Suprapubic skin (tissue), 4 donors: ENCODE measurements at regions not wholly inside any gene's neighbourhood (a gene's known extent, or its start where the extent isn't known, plus 50 kb on each side); places are given as distances from the start of the nearest gene placed in this dataset.

Experiments used
- DNase-seq, 2 donors: peaks; one replicate each; pipeline ENCODE4 v3.0.0-alpha.2; 2019; ENCODE audit warnings: low spot score in 2 of 2
- H3K27ac ChIP-seq: fragments of 200-600 bp; sonication (generic); one replicate; pipeline ENCODE4 v1.5.1; 2019
- H3K27me3 ChIP-seq: fragments of 200-600 bp; sonication (generic); one replicate; pipeline ENCODE4 v1.5.1; 2019
- H3K36me3 ChIP-seq: fragments of 200-600 bp; sonication (generic); one replicate; pipeline ENCODE4 v1.5.1; 2019
- H3K4me1 ChIP-seq: fragments of 200-600 bp; sonication (generic); one replicate; pipeline ENCODE4 v1.5.1; 2019
- H3K4me3 ChIP-seq: fragments of 200-600 bp; sonication (generic); one replicate; pipeline ENCODE4 v1.5.1; 2019; ENCODE audit warnings: mild to moderate bottlenecking
- H3K9me3 ChIP-seq: fragments of 200-600 bp; sonication (generic); one replicate; pipeline ENCODE4 v1.5.1; 2019
- CTCF ChIP-seq, 2 donors: fragments of 200-600 bp in 1 of 2; fragments of 450-650 bp in 1 of 2; sonication (generic) in 1 of 2; IDR thresholded peaks; one replicate each; pipeline ENCODE4 v1.5.1; 2016 to 2019; ENCODE audit warnings: antibody characterized with exemption in 2 of 2, mild to moderate bottlenecking in 1 of 2, moderate library complexity in 1 of 2
- EP300 ChIP-seq: sonication (generic); formaldehyde crosslinking; IDR thresholded peaks from one replicate; pipeline ENCODE4 v1.6.1; 2017; ENCODE audit warnings: antibody characterized with exemption
- POLR2A ChIP-seq, 2 donors: fragments of 450-650 bp; IDR thresholded peaks; one replicate each; pipeline ENCODE4 v1.6.1; 2017; ENCODE audit warnings: antibody characterized with exemption in 2 of 2, mild to moderate bottlenecking in 2 of 2, moderate library complexity in 2 of 2
- POLR2AphosphoS5 ChIP-seq, 3 donors: sonication (generic); formaldehyde crosslinking; IDR thresholded peaks; one replicate each; pipeline ENCODE4 v1.6.1; 2017; ENCODE audit warnings: antibody characterized with exemption in 3 of 3
- WGBS: methylation state at CpG from one replicate; pipeline ENCODE4 v1.1.5; 2018; 5-methylcytosine and 5-hydroxymethylcytosine counted together

DNA sequence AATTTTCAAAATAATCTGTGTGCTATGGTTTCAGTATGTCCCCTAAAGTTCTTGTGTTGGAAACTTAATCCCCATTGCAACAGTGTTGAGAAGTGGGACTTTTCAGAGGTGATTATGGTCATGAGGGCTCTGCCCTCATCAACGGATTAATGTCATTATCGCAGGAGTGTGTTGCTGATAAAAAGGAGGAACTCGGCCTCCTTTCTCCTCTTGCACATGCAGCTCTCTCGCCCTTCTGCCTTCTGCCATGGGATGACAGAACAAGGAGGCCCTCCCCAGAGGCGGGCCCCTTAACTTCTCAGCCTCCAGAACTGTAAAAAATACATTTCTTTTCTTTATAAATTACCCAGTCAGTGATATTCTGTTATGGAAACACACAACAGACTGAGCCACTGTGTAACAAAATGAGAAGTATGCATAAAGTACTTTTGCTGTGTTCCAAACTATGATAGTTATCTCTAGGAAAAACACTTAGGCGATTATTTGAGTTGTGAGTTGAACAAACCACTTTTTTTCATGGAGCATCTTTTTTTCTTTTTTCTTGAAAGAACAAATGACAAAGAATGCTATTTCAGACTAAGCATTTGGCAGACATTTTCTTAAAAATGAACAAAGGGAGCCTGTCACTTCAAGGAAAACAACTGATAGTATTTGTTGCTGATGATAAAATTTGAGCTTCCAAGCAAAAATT, 134.8 kb upstream of the FUT8 start:
- no peak for DNase-seq
- Histone ChIP-seq H3K4me3 (no peak overlapping the region), H3K36me3 (no peaks in the 10 kb centered on the region), H3K9me3 (no peaks in the 10 kb centered on the region), H3K4me1 (peaks cover 10% of the 10 kb centered on the region), H3K27me3 (no peaks in the 10 kb centered on the region), H3K27ac (no peak overlapping the region)
- 85% methylated on average over 6 of the region's 6 CpGs for WGBS
- TF ChIP-seq CTCF (IDR thresholded peaks at IDR 0.05), result no peak
- no peak for TF ChIP-seq EP300
- no peak for TF ChIP-seq POLR2A (IDR thresholded peaks at IDR 0.05)
- TF ChIP-seq POLR2AphosphoS5 (IDR thresholded peaks at IDR 0.05), result no peak

GRCh38 chr14:65278589-65278988, 133.9 kb upstream of the FUT8 start:
- no peaks in the 10 kb centered on the region for H3K36me3 ChIP-seq
- H3K4me1 ChIP-seq, result peaks cover 15% of the 10 kb centered on the region
- TF ChIP-seq POLR2A (IDR thresholded peaks at IDR 0.05), result no peak
- TF ChIP-seq POLR2AphosphoS5 (IDR thresholded peaks at IDR 0.05), result no peak
- TF ChIP-seq EP300, result no peak
- no peak for TF ChIP-seq CTCF (IDR thresholded peaks at IDR 0.05)
- 94% methylated on average over 4 of the region's 4 CpGs for whole genome bisulfite sequencing
- no peak overlapping the region for H3K4me3 ChIP-seq
- H3K27me3 ChIP-seq, result no peaks in the 10 kb centered on the region
- no peaks in the 10 kb centered on the region for H3K9me3 ChIP-seq
- DNase-seq, result no peak
- H3K27ac ChIP-seq, result no peak overlapping the region

DNA sequence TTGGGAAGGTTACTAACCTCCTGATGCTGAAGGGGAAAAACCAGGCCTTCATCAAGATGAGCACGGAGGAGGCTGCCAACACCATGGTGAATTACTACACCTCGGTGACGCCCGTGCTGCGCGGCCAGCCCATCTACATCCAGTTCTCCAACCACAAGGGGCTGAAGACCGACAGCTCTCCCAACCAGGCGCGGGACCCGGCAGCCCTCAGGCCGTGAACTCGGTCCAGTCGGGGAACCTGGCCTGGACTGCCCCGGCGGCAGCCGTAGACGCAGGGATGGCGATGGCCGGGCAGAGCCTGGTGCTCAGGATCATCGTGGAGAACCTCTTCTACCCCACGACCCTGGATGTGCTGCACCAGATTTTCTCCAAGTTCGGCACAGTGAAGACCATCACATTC, 133.0 kb upstream of the FUT8 start:
- Histone ChIP-seq H3K27me3 (no peaks in the 10 kb centered on the region), H3K36me3 (no peaks in the 10 kb centered on the region), H3K4me1 (peaks cover 15% of the 10 kb centered on the region), H3K9me3 (no peaks in the 10 kb centered on the region), H3K27ac (no peak overlapping the region), H3K4me3 (no peak overlapping the region)
- no peak for TF ChIP-seq EP300
- TF ChIP-seq POLR2AphosphoS5 (IDR thresholded peaks at IDR 0.05), result no peak
- TF ChIP-seq POLR2A (IDR thresholded peaks at IDR 0.05), result no peak
- no peak for TF ChIP-seq CTCF (IDR thresholded peaks at IDR 0.05)
- DNase-seq, result no peak
- 98% methylated on average over 15 of the region's 22 CpGs for WGBS

DNA sequence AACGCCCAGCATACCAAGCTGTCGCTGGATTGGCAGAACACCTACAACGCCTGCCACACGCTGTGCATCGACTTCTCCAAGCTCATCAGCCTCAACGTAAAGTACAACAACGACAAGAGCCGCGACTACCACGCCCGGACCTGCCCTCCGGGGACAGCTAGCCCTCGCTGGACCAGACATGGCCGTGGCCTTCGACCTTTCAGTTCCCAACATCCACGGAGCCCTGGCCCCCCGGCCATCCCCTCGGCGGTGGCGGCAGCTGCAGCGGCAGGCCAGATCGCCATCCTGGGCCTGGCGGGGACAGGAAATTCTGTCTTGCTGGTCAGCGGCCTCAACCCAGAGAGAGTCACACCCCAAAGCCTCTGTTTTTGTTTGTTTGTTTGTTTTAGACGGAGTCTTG, 132.6 kb upstream of the FUT8 start:
- H3K27ac ChIP-seq, result no peak overlapping the region
- H3K27me3 ChIP-seq, result no peaks in the 10 kb centered on the region
- TF ChIP-seq CTCF (IDR thresholded peaks at IDR 0.05), result no peak
- no peak for TF ChIP-seq POLR2AphosphoS5 (IDR thresholded peaks at IDR 0.05)
- no peak for TF ChIP-seq POLR2A (IDR thresholded peaks at IDR 0.05)
- TF ChIP-seq EP300, result no peak
- no peaks in the 10 kb centered on the region for H3K9me3 ChIP-seq
- peaks cover 15% of the 10 kb centered on the region for H3K4me1 ChIP-seq
- H3K36me3 ChIP-seq, result no peaks in the 10 kb centered on the region
- H3K4me3 ChIP-seq, result no peak overlapping the region
- DNase-seq, result no peak
- 95% methylated on average over 11 of the region's 25 CpGs for WGBS

DNA sequence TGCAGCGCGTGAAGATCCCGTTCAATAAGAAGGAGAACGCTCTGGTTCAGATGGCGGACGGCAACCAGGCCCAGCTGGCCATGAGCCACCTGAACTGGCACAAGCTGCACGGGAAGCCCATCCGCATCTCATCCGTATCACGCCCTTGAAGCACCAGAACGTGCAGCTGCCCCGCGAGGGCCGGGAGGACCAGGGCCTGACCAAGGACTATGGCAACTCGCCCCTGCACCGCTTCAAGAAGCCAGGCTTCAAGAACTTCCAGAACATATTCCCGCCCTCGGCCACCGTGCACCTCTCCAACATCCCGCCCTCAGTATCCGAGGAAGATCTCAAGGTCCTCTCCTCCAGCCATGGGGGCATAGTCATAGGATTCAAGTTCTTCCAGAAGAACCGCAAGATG, 131.9 kb upstream of the FUT8 start:
- Histone ChIP-seq H3K4me1 (peaks cover 15% of the 10 kb centered on the region), H3K4me3 (no peak overlapping the region), H3K36me3 (no peaks in the 10 kb centered on the region), H3K27ac (no peak overlapping the region), H3K9me3 (no peaks in the 10 kb centered on the region), H3K27me3 (no peaks in the 10 kb centered on the region)
- WGBS, result 94% methylated on average over 17 of the region's 22 CpGs
- DNase-seq, result no peak
- no peak for TF ChIP-seq POLR2A (IDR thresholded peaks at IDR 0.05)
- TF ChIP-seq POLR2AphosphoS5 (IDR thresholded peaks at IDR 0.05), result no peak
- TF ChIP-seq EP300, result no peak
- TF ChIP-seq CTCF (IDR thresholded peaks at IDR 0.05), result no peak
